Fibroblast of mammary gland (primary cell): ENCODE measurements at regions not wholly inside any gene's neighbourhood (a gene's known extent, or its start where the extent isn't known, plus 50 kb on each side); places are given as distances from the start of the nearest gene placed in this dataset.

Experiments
- DNase-seq: peaks from one replicate; pipeline ENCODE4 v3.0.0-alpha.2; 2010; ENCODE audit warnings: low read depth
- H3K4me3 ChIP-seq: 2 replicates; pipeline ENCODE4 v1.5.1; 2011; ENCODE audit warnings: low read depth, mild to moderate bottlenecking, low read length, moderate library complexity; ENCODE audit not compliant: control insufficient read depth
- CTCF ChIP-seq: conservative IDR thresholded peaks from 2 replicates; pipeline ENCODE4 v1.5.1; 2011; ENCODE audit warnings: low read depth, low read length, inconsistent platforms; ENCODE audit not compliant: control insufficient read depth, insufficient read depth

GRCh38 chr6:90941885-90942284 lies 355.0 kb upstream of the MAP3K7 start:
- DNase-seq, result no peak
- TF ChIP-seq CTCF, result no peak

GRCh38 chr6:90940812-90941481 lies 354.1 kb upstream of the MAP3K7 start:
- peak; percentile 42 for TF ChIP-seq CTCF
- H3K4me3 ChIP-seq, result no peak overlapping the region
- peak; percentile 56 for DNase-seq

More at GRCh38 chr6:90941885-90942284, 355.0 kb upstream of the MAP3K7 start:
- H3K4me3 ChIP-seq, result no peak overlapping the region

- DNase-seq, result no peak
- TF ChIP-seq CTCF, result no peak
Observed at GRCh38 chr6:90939906-90940305, 353.0 kb upstream of the MAP3K7 start.

GRCh38 chr6:90938122-90938521 lies 351.2 kb upstream of the MAP3K7 start:
- H3K4me3 ChIP-seq, result no peak overlapping the region
- no peak for TF ChIP-seq CTCF
- no peak for DNase-seq

More at GRCh38 chr6:90939906-90940305, 353.0 kb upstream of the MAP3K7 start:
- no peak overlapping the region for H3K4me3 ChIP-seq

GRCh38 chr6:90936286-90936685 lies 349.4 kb upstream of the MAP3K7 start:
- TF ChIP-seq CTCF, result no peak
- no peak for DNase-seq
- H3K4me3 ChIP-seq, result no peak overlapping the region

GRCh38 chr6:90934966-90935365 lies 348.1 kb upstream of the MAP3K7 start:
- no peak overlapping the region for H3K4me3 ChIP-seq
- DNase-seq, result no peak
- no peak for TF ChIP-seq CTCF

- no peak overlapping the region for H3K4me3 ChIP-seq
- no peak for DNase-seq
- TF ChIP-seq CTCF, result no peak
Observed at GRCh38 chr6:90934081-90934480, 347.2 kb upstream of the MAP3K7 start.
